NCI-H524 treated with DMSO at 0.1 percent for 48 hours (cell line): ENCODE measurements at regions not wholly inside any gene's neighbourhood (a gene's known extent, or its start where the extent isn't known, plus 50 kb on each side); places are given as distances from the start of the nearest gene placed in this dataset.
"Not testable (repeated sequence)": the region's sequence is repeated elsewhere in the genome, so short reads cannot be mapped to it uniquely, and the experiment has no call there.

ENCODE experiments used
- DNase-seq: peaks from one replicate; lab custom pipeline; 2025; lab: John Stamatoyannopoulos, UW

DNA sequence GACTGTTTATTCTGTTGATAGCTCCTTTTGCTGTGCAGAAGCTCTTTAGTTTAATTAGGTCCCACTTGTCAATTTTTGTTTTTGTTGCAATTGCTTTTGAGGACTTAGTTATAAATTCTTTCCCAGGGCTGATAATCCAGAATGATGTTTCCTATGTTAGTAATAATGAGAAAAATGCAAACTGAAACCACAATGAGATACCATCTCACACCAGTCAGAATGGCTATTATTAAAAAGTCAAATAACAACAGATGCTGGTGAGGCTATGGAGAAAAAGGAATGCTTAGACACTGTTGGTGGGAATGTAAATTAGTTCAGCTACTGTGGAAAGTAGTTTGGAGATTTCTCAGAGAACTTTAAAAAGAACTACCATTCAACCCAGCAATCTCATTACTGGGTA lies 793.0 kb downstream of the EPHA4 start:
- DNase-seq, result not testable (repeated sequence)

DNA sequence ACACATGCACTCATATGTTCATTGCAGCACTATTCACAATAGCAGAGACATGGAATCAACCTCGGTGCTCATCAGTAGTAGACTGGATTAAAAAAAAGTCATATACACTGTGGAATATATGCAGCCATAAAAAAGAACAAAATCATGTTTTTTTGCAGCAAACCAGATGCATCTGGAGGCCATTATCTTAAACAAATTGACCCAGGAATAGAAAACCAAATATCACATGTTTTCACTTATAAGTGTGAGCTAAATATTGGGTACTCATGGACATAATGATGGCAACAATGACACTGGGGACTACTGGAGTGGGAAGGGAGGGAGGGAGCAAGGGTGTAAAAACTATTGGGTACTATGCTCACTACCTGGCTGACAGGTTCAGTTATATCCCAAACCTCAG lies 792.6 kb downstream of the EPHA4 start:
- no peak for DNase-seq

DNA sequence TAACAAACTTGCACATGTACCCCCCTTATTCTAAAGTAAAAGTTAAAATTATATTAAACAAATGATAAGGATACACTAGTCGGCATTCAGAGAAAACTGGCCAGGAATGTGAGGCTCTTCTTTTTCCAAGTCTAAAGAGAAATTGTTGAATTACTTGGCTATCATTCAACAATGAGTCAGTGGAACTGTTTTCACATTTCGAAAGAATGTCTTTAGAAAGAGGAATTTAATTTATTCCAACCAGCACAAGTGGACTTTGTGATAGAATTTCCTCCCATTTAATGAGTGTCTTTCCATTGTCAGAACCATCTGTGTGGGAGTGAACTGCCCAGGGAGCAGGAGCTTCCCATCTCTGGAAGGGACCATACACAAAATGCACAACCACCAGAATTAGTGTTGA lies 792.2 kb downstream of the EPHA4 start:
- no peak for DNase-seq

DNA sequence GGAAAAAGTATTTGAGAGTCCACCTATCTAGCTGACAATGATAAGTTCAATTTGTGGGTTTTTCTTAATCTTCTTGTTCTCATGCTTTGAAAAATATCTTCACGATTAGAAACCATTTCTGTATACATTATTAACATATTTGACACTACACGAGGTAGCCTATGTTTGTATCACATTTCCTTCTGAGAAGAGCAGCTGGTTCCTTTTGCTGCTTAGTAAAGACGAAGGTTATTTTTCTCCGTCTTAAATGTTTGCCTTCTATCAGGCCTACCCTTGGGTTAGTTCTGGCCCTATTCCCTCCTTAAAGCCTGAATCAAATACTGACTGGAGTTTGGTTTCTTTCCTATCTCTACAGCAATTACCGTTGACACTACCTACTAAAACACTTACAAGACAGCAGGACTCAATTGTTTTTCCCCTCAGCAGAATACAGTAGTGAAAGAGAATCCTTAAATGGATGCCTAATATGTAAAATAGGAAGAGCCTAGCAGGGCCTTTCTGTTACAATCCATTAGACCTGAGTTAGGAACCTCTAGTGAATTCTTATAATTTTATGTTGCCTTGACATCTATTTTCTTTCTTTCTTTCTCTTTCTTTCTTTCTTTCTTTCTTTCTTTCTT lies 790.4 kb downstream of the EPHA4 start:
- no peak for DNase-seq

DNA sequence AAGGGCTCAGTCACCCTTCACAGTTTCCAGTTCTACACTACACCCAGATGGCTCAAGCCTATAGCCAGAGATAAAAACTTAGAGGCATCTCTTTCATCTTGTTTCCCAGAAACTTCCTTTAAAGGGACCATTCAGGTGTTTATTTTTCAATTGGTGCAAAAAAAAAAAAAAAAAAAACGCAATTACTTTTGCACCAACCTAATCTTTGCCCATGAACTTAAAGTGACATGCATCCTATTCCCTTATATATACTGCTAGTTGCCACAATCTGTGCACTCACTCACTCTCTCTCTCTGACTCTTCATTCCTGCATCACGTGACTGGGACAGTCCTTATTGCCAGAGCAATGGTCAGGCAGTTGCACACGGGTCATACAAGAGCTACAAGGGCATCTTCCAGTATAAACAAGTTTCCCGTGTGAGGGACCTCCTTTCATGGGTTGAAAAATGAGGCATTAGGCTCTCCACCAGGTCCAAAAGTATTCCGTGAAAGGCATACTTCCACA lies 789.4 kb downstream of the EPHA4 start:
- no peak for DNase-seq

DNA sequence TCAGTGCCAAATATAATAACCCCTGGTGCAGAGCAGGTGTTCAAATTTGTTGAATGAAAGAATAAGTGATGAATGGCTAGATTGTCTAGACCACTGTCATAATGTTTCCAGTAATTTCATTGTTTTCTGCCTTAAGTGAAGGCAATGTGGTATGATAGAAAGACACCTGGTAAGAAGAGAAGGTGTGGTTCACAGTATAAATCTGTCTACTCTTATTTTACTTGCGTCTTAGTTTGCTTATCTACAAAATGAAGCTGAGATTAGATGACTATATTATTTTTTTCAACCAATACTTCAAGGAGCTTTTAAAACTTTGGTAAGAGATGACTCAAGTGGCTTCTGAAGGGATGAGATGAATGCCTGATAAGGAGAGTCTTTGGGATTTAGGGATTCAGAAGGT lies 788.4 kb downstream of the EPHA4 start:
- no peak for DNase-seq

DNA sequence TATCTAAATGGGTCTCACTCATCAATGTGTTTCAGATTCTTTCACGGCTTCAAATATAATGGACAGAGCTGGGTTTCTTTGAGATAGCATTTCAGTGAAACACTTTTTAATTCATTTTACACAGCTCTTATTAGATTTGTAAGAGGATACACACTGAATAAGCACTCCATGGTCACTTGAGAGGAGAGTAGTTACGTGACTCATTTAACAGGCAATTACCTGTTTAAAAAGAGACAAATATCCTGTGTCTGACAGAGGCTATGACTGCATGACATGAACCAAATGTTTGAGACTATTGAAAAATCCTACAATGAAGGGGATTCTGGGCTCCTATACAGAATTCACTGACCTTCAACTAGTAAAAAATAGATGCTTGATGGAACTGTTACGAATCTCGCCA lies 786.9 kb downstream of the EPHA4 start:
- DNase-seq, result no peak

DNA sequence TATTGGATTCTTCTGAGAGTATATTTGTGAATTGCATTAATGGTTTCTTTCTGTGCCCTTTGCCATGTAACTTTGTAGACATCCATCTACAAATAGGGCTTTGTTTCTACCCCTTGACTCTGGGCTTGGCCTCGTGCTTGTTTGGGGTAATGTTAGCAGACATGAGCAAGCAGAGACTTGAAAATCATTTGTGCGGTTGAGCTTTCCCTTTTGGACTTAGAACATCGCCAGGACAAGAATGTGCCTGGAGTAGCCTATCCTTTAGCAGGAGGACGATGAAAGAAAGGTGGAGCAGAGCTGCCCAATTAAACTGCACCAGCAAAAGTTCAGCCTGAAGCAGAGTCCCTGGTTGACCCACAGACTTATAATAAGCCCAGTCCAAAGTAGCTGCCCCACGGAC lies 785.9 kb downstream of the EPHA4 start:
- DNase-seq, result no peak

DNA sequence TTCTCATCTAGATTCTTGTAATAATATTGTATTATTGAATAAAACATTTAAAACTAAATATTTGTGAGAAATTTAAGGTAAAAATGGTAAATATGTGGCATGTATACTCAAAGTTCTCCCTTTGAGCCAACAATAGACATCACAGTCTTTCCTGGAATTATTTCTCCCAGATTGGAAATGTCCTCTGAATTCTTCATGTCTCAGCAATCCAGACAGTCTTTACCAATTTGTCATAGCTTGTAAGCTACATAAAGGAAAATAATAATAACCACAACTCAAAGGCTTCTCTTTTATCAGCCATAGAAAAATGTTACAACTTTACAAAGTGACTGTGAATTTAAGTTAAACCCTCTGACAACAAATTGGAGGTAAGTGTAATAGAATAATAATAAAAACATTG lies 784.9 kb downstream of the EPHA4 start:
- DNase-seq, result no peak

DNA sequence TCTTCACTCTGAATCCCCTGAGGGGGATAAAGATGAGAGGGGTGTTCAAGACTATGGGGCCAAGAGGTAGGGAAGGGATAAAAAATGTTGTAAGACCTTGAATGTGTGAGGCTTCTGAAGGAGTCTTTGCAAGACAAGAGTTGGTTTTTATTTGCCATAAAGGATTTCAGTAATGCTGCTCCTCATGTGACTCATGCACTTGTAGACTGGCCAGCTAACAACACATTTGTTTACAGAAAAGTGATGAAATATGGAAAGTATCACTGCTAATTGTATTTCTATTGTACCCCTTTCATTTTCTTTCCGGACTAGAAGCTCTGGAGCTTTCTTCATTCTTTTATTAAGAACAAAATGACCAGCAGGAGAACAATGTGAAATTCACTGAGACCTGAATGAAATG lies 782.1 kb downstream of the EPHA4 start:
- no peak for DNase-seq

DNA sequence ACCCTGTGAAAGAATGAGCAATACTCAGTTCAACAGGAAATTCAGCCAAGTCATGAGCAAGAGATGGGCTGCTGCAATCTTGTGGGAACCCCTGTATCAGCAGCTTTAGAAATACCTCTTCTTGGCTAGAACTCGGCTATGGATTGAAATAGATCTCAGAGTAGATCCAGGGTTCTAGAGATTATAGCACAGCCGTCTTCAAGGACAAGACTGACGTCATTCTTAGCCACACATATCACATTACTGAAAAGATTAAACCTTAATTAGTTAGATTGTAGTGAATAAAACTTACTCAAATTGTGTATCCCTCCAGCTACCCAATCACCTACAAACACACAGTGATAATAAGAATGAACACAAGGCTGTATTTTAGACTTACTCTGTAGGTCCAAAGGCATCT lies 776.4 kb downstream of the EPHA4 start:
- no peak for DNase-seq

DNA sequence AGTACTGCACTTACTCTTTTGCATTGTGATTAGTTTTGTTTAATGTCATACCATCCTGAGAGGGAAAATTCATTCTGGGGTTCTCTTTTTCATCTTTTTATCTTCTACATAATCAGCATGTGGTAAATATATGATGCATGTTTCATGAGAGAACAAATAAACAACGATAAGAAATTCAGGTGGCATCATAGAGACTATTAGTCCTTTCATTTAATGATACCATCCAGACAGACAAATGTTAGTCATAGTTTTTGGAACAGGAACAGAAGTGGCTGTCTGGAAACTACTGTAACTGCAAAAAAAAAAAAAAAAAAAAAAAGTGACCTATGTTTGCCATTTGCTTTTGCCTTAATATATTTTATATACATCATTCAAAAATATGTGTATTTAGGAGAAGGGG lies 761.0 kb downstream of the EPHA4 start:
- no peak for DNase-seq

DNA sequence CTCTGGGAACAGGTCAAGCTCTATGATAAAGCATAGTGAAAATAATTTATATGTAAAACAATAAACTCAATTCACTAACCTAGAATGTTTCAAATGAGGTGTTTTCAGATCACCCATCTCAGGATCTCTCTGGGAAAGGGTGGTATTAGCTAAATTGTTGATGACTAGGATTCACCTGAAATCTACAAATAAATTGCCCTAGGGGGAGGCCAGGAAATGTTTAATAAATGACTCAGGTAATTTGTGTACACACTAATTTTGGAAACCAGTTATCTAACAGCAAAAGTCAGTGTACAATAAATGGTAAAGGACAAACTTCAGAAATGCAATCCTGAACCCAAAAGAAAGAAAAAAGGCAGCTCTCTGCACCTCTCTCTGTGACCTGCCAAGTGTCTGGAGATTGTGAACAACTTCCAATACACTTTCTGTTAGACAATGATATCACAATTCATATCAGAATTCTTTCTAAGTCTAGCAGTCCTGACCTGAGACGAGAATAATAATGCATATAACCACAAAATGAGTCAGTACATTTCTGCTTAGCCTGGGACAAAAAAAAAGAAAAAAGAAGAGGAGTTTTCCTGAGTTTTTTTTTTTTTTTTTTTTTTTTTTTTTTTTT lies 760.0 kb downstream of the EPHA4 start:
- DNase-seq, result no peak

DNA sequence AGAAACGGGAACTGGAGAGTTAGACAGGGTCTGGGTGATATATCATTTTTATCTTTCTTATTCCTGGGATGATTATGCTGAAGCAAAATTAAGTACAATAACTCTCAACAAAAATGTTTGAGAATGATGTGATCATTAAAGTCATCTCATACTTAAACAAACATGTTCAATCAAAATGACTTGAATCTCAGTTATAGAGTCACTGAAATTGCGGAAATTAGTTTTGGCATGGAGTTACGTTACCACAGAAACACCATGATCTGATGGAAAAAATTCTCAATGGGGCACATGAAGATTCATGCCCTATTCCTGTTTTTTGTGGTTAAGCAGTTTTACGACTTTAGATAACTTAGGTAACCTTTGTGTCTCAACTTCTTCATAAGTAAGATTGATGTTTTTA lies 757.7 kb downstream of the EPHA4 start:
- DNase-seq, result no peak

DNA sequence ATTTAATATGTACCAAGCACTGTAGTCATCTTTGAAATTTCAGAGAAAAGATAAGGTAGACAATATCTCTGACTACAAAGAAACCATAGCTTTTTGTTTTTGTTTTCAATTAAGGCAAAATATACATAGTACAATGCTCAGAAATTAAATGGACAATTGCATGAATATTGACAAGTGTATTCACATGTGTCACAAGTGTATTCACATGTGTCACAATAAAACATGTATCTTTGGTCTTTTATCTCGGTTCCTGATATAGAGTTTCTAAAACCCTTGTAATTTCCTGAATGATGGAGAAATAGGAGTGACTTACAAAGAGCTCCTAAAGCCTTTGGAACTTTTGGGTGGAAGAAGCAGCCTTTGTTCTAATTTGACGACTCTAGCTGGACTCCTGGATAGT lies 756.4 kb downstream of the EPHA4 start:
- no peak for DNase-seq

DNA sequence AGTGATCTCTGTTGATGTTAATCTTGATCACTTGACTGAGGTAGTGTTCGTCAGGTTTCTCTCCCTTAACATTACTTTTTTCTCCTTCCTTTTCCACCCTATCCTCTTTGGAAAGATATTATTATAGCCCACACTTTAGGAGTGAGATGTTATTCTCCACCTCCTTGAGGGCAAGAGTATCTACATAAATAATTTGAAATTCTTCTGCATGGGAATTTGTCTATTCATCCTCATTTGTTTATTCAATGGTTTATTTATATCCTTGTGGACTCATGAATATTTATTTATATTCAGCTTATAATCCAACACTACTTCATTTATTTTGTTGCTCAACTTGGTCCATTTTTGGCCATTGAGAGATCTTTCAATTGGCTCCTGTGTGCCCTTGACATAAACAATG lies 750.4 kb downstream of the EPHA4 start:
- no peak for DNase-seq

DNA sequence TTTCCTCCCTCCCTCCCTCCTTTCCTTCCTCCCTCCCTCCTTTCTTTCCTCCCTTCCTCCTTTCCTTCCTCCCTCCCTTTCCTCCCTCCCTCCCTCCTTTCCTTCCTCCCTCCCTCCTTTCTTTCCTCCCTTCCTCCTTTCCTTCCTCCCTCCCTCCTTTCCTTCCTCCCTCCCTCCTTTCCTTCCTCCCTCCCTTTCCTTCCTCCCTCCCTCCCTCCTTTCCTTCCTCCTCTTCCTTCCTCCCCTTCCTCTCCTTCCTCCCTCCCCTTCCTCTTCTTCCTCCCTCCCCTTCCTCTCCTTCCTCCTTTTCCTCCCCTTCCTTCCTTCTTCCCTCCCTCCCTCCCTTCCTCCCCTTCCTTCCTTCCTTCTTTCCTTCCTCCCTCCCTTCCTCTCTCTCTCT lies 748.5 kb downstream of the EPHA4 start:
- not testable (repeated sequence) for DNase-seq

DNA sequence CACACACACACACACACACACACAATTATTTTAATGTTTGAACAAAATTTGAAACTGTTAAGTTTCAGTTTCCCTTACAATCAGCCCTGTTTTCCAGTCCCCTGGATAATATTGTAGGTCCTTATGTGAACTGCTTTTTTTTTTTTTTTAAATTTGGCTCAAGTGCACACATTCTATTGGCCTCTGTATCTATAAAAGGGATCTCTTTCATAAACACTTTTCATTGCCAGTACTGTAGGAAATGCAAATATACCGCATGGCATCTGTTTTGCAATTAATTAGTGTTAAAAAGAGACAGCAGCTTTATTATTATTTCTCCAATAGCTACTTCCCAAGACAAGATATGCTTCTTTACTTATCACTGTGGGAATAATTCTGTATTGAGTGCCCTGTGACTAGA lies 738.7 kb downstream of the EPHA4 start:
- no peak for DNase-seq

DNA sequence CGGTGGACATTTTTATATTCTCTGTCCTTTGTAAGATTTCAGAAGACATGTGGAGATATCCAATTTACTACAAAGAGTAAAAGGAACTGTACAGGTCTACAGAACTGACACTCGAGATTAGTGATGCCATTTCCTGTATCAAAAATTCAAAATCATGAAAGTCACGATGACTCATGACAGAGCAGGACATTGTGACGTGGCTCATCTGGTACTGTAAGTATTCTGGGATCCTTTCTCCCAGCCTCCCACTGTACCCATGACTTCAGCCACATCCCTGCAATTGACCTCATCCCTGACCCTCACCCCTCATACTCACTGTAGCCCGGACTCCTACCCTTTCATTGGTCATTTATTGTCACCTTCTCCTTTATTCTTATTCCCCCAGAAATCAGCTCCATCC lies 736.5 kb downstream of the EPHA4 start:
- DNase-seq, result no peak

DNA sequence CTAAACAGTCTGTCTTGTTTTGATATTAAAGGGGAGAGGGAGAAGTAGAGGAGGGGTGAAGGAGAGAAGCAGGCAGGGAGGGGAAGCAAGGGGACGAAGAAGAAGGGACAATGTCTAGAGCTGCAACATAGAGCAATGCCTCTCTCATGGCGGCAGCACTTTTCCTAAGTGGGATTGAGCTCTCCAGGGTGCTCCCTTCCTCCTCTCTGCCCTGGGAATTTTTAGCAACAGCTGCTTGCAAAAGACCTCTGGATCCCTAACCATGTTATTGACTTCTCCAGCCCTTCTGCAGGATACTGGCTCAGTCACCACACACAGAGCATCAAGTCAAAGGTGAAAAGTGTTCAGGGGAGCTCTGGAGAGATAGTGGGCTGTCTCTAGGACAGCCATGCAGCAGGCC lies 734.9 kb downstream of the EPHA4 start:
- DNase-seq, result no peak

DNA sequence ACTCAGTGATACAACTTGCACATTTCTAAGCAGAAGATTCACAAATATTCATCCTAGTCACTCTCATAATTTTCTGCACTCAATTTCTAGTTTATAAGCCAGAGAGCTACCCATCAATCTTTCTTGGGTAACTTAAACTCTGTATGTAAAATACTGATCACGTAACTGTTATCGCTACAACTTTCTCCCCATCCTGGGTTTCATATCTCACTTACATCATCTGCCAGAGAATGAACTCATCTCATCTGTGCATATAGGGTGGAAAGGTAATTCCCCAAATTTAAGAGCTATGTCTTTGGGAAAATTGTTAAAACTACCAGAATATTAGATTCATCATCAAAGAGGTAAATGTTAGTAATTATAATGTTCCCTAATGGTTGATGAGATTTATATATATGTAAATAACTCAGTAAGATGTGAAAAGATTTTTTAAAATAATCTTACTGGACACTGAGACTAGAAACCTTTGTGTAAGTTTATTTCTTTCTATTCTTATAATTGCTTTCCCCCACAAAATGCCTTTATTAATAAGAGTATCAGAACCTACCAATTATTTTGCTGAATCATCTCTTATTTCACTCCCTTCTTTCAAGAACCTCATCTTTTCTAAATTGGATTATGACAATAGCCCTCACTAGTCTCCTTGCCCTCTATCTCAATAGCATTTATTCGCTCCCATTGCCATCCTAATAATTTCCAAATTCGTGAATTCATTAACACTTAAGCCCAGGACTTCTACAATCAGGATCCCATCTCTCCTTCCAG lies 729.0 kb downstream of the EPHA4 start:
- no peak for DNase-seq

DNA sequence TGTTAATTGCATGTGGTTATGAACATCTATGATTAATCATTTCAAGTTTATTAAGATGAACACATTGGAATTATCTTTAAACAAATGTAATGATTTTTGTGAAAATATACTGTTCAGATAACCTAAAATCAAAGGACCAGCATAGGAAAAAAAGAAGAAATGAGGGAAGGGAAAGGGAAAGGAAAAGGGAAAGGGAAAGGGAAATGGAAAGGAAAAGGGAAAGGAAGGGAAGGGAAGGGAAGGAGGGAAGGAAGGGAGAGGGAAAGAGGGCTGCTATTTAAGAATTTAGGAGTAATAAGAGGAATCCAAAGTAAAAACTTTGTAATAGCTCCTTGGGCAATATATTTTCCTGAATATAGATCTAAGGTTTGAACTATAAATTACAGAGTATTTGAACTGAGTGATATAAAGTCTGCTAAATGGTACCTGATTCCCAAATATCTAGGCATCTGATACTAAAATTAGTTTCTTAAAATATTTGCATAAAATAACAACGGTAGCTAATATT lies 726.3 kb downstream of the EPHA4 start:
- no peak for DNase-seq

DNA sequence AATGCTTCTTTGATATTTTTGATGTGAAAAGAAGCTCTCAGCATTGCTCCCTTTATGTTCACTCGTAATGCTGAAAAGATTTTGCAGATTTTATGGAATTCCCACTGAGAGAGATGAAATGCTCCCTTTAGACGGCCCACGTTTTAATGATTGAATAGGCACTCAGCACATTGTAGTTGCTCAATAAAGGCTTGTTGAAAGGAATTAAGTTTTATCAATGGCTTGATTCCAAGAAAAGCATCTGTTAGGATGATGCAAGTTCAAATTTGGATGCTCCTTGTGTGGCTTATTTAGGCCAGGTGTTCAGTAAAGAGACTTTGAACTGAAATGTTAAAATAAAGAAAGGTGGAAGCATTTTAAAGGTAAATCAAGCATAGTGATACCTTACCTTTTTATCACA lies 725.1 kb downstream of the EPHA4 start:
- no peak for DNase-seq
